B cell (primary cell): ENCODE measurements at regions not wholly inside any gene's neighbourhood (a gene's known extent, or its start where the extent isn't known, plus 50 kb on each side); places are given as distances from the start of the nearest gene placed in this dataset.

Experiments
- CTCF ChIP-seq: fragments of 200-600 bp; IDR thresholded peaks from one replicate; pipeline ENCODE4 v1.8.0; 2022; ENCODE audit warnings: antibody characterized with exemption, mild to moderate bottlenecking
- EZH2 ChIP-seq: IDR thresholded peaks from 2 replicates; pipeline ENCODE4 v1.6.1; 2012; ENCODE audit warnings: borderline replicate concordance, low read depth, mild to moderate bottlenecking, moderate library complexity, low read length; ENCODE audit not compliant: insufficient read depth, poor library complexity, severe bottlenecking

- no peak for TF ChIP-seq CTCF
- no peak for TF ChIP-seq EZH2
Measured at GRCh38 chr9:129245276-129245675, 67.2 kb upstream of the IER5L start.
